ENCODE measurements at regions not wholly inside any gene's neighbourhood (a gene's known extent, or its start where the extent isn't known, plus 50 kb on each side); places are given as distances from the start of the nearest gene placed in this dataset.

DNA sequence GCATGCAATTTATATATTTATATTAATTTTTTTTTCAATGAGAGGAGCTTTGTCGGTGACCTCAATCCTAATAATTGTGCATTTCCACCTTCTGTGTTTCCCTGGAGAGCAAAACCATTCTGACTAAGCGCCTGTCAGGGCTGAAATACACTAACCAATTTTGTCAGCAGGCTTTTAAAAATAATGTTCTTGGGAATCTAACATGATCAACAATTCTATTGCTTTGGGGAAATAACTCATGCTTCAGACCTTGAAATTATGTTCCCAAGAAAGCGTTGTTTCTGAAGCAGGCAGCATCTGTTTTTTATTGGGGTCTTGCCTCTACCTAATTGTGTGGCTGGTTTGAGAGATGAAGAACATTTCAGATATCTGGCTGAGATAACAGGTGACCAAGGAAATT, 129.1 kb upstream of the ALKAL2 start:
- DNase-seq = no peak
- Histone ChIP-seq H3K36me3 (no peaks in the 10 kb centered on the region), H3K27ac (no peak overlapping the region), H3K4me3 (ENCODE audit: low read depth, low read length) (no peak overlapping the region), H3K27me3 (ENCODE audit: insufficient read depth, low read depth, severe bottlenecking) (no peaks in the 10 kb centered on the region), H3K9me3 (ENCODE audit: severe bottlenecking) (no peaks in the 10 kb centered on the region)
- TF ChIP-seq, protein P1, sequence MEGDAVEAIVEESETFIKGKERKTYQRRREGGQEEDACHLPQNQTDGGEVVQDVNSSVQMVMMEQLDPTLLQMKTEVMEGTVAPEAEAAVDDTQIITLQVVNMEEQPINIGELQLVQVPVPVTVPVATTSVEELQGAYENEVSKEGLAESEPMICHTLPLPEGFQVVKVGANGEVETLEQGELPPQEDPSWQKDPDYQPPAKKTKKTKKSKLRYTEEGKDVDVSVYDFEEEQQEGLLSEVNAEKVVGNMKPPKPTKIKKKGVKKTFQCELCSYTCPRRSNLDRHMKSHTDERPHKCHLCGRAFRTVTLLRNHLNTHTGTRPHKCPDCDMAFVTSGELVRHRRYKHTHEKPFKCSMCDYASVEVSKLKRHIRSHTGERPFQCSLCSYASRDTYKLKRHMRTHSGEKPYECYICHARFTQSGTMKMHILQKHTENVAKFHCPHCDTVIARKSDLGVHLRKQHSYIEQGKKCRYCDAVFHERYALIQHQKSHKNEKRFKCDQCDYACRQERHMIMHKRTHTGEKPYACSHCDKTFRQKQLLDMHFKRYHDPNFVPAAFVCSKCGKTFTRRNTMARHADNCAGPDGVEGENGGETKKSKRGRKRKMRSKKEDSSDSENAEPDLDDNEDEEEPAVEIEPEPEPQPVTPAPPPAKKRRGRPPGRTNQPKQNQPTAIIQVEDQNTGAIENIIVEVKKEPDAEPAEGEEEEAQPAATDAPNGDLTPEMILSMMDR (IDR thresholded peaks at IDR 0.05; ENCODE audit: low read depth, low read length) = no peak

DNA sequence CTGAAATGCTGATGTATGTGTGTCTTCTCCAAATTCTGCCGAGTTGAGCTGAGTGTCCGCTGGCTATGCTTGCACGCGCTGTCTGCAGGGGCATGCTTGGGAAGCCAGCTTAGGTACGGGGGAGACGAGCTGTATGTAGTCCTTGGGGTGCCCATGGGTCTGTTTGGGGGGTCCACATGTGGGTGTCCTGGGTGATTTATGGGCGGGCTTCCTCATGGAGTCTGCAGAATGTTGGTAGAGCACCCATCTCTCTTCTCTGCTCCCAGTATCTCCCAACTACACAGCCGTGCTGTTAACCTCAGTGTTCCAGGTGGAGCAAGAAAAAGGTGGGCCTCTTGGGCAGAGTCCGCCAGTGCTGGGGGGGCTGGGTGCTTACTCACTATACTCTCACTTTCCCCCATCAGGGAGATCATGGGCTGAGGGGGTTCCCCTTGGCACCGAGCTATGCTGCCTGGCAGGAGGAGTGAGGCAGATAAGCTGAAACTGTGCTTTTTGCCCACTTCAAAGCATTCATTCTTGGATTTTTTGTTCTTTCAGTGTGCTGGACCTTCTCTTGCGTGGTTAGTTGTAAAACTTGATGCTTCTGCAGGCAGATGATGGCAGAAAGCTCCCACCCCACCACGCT, 128.2 kb upstream of the ALKAL2 start:
- no peak for DNase-seq
- TF ChIP-seq, protein P1 (IDR thresholded peaks at IDR 0.05; ENCODE audit: low read depth, low read length) = no peak
- H3K36me3 ChIP-seq = no peaks in the 10 kb centered on the region
- H3K9me3 ChIP-seq (ENCODE audit: severe bottlenecking) = no peaks in the 10 kb centered on the region
- H3K4me3 ChIP-seq (ENCODE audit: low read depth, low read length) = no peak overlapping the region
- H3K27ac ChIP-seq = no peak overlapping the region
- no peaks in the 10 kb centered on the region for H3K27me3 ChIP-seq (ENCODE audit: insufficient read depth, low read depth, severe bottlenecking)

DNA sequence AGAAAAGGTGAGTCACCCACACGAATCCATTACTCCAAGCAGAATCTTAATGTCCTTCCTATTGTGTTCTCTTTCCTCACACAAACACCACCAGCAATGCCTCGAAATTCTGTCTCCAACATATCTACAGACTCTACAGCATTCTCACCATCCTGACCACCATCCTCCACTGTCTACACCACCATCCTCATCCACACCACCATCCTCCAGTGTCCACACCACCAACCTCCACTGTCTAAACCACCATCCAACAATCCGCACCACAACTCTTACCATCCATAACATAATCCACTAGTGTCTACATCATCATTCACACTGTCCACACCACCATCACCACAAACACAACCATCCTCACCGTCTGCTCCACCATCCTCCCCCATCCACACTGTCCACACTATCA, 121.6 kb upstream of the ALKAL2 start:
- Histone ChIP-seq H3K27ac (no peak overlapping the region), H3K4me3 (ENCODE audit: low read depth, low read length) (no peak overlapping the region), H3K9me3 (ENCODE audit: severe bottlenecking) (peaks cover 3% of the 10 kb centered on the region), H3K36me3 (no peaks in the 10 kb centered on the region), H3K27me3 (ENCODE audit: insufficient read depth, low read depth, severe bottlenecking) (peaks cover 3% of the 10 kb centered on the region)
- TF ChIP-seq, protein P1 (IDR thresholded peaks at IDR 0.05; ENCODE audit: low read depth, low read length) = no peak
- no peak for DNase-seq

DNA sequence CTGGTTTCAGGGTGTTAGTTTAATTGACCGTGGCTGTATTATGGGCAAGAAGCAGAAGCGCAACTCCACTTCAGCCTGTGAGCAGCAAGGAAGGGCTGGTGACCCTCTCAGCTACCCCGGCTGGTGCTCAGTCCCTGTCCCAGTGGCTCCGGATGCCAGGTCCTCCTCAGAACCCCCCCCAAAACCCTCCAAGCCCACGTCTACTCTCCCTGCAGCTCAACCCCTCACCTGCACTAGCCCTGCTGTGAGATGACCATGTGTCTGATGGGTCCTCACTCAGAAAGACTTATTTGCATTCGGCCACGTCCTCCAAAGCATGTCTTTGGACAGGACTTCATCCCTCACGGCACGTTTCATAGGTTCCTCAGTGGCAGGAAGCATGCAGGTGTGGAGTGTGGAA, 119.7 kb upstream of the ALKAL2 start:
- no peak overlapping the region for H3K4me3 ChIP-seq (ENCODE audit: low read depth, low read length)
- DNase-seq = no peak
- peaks cover 13% of the 10 kb centered on the region for H3K9me3 ChIP-seq (ENCODE audit: severe bottlenecking)
- H3K27ac ChIP-seq = no peak overlapping the region
- TF ChIP-seq, protein P1 (IDR thresholded peaks at IDR 0.05; ENCODE audit: low read depth, low read length) = no peak
- peaks cover 3% of the 10 kb centered on the region for H3K27me3 ChIP-seq (ENCODE audit: insufficient read depth, low read depth, severe bottlenecking)
- H3K36me3 ChIP-seq = no peaks in the 10 kb centered on the region

DNA sequence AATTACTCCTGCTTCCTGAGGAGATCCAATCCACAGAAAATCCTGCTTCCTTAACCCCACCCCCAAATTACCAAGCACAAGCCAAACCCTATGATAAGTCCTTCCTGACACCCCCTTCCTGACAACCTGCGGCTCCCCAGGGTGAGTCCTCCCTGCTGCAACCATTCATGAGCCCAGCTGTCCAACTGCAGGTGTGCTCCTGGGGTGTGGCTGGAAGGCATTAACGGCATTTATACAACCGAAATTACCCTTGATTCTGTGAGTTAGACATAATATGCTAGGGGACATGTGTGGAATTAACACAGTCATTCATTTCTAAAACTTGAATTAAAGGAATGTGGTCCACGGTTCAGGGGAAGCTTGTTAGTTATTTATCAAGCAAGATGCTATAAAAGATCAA, 119.0 kb upstream of the ALKAL2 start:
- Histone ChIP-seq H3K27ac (no peak overlapping the region), H3K27me3 (ENCODE audit: insufficient read depth, low read depth, severe bottlenecking) (peaks cover 3% of the 10 kb centered on the region), H3K4me3 (ENCODE audit: low read depth, low read length) (no peak overlapping the region), H3K9me3 (ENCODE audit: severe bottlenecking) (peaks cover 13% of the 10 kb centered on the region), H3K36me3 (no peaks in the 10 kb centered on the region)
- TF ChIP-seq, protein P1 (IDR thresholded peaks at IDR 0.05; ENCODE audit: low read depth, low read length) = no peak
- DNase-seq = no peak

DNA sequence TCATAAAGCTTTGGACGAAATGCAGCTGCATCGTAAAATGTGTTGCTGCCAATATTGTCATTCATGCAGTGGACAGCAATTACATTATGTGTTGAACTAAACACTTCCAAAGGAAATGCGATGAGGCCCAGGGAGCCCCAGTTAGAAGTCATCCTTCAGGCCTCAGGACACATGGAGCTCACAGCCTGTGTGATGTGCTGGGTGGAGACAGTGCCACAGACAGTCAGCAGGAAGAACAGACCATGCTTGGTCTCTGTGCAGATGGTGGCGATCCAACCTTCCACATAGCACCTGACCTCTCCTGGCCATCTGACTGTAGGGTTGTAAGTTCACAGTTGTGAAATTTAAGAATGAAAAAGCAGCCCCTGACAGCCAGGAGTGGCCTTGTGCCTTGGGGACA, 118.3 kb upstream of the ALKAL2 start:
- Histone ChIP-seq H3K27ac (no peak overlapping the region), H3K4me3 (ENCODE audit: low read depth, low read length) (no peak overlapping the region), H3K9me3 (ENCODE audit: severe bottlenecking) (peaks cover 13% of the 10 kb centered on the region), H3K27me3 (ENCODE audit: insufficient read depth, low read depth, severe bottlenecking) (peaks cover 3% of the 10 kb centered on the region), H3K36me3 (no peaks in the 10 kb centered on the region)
- DNase-seq = no peak
- TF ChIP-seq, protein P1 (IDR thresholded peaks at IDR 0.05; ENCODE audit: low read depth, low read length) = no peak

Measured in WERI-Rb-1 (cell line).